ENCODE measurements at regions not wholly inside any gene's neighbourhood (a gene's known extent, or its start where the extent isn't known, plus 50 kb on each side); places are given as distances from the start of the nearest gene placed in this dataset.

GRCh38 chr3:30268288-30268687 lies 338.1 kb upstream of the TGFBR2 start:
- Histone ChIP-seq H3K9me3 (peaks cover 0 to 10% (median 0%) of the 10 kb centered on the region in 11 donors), H3K4me3 (no peak overlapping the region), H3K36me3 (no peaks in the 10 kb centered on the region), H3K27me3 (no peaks in the 10 kb centered on the region), H3K4me1 (peaks cover 0 to 14% (median 0%) of the 10 kb centered on the region in 9 donors), H3K27ac (no peak overlapping the region)
- DNase-seq (no peak), ATAC-seq (no peak)
- intact Hi-C loops (cut with DNase I), result no loop called here
- TF ChIP-seq CTCF (IDR thresholded peaks at IDR 0.05), result no peak
- 68 to 75% methylated on average over 4 of the region's 4 CpGs for WGBS, 2 donors

- no peak for TF ChIP-seq CTCF (IDR thresholded peaks at IDR 0.05)
- ATAC-seq (no peak), DNase-seq (no peak)
- H3K4me1 ChIP-seq, result peaks cover 0 to 10% (median 0%) of the 10 kb centered on the region in 9 donors
- H3K27me3 ChIP-seq, result no peaks in the 10 kb centered on the region
- no peaks in the 10 kb centered on the region for H3K36me3 ChIP-seq
- no peak overlapping the region for H3K4me3 ChIP-seq
- H3K27ac ChIP-seq, result no peak overlapping the region
- 90 to 93% methylated on average over 10 of the region's 10 CpGs for WGBS, 2 donors
- H3K9me3 ChIP-seq, result peaks cover 0 to 9% (median 0%) of the 10 kb centered on the region in 11 donors
- intact Hi-C loops (cut with DNase I), result no loop called here
Measured at GRCh38 chr3:30269751-30270445, 336.5 kb upstream of the TGFBR2 start.

- intact Hi-C loops (cut with DNase I), result no loop called here
- ATAC-seq (no peak), DNase-seq (no peak)
- peaks cover 0 to 10% (median 0%) of the 10 kb centered on the region in 9 donors for H3K4me1 ChIP-seq
- no peaks in the 10 kb centered on the region for H3K36me3 ChIP-seq
- no peak overlapping the region for H3K4me3 ChIP-seq
- no peak for TF ChIP-seq CTCF (IDR thresholded peaks at IDR 0.05)
- H3K27ac ChIP-seq, result no peak overlapping the region
- 58 to 62% methylated on average over 3 of the region's 3 CpGs for WGBS, 2 donors
- H3K27me3 ChIP-seq, result no peaks in the 10 kb centered on the region
- no peaks in the 10 kb centered on the region for H3K9me3 ChIP-seq
Measured at GRCh38 chr3:30271781-30272180, 334.6 kb upstream of the TGFBR2 start.

- peaks cover 0 to 11% (median 0%) of the 10 kb centered on the region in 11 donors for H3K9me3 ChIP-seq
- 83 to 85% methylated on average over 2 of the region's 2 CpGs for WGBS, 2 donors
Measured at GRCh38 chr3:30273304-30274072, 332.9 kb upstream of the TGFBR2 start.

More at GRCh38 chr3:30273304-30274072, 332.9 kb upstream of the TGFBR2 start:
- H3K27me3 ChIP-seq, result no peaks in the 10 kb centered on the region
- no peak overlapping the region for H3K4me3 ChIP-seq
- peaks cover 0 to 10% (median 0%) of the 10 kb centered on the region in 9 donors for H3K4me1 ChIP-seq
- ATAC-seq, result no peak
- intact Hi-C loops (cut with DNase I), result no loop called here
- no peaks in the 10 kb centered on the region for H3K36me3 ChIP-seq
- TF ChIP-seq CTCF (IDR thresholded peaks at IDR 0.05), result no peak
- no peak overlapping the region for H3K27ac ChIP-seq
- no peak for DNase-seq

Data from heart right ventricle (tissue), 16 donors.